OCI-LY1 (cell line): ENCODE measurements at regions not wholly inside any gene's neighbourhood (a gene's known extent, or its start where the extent isn't known, plus 50 kb on each side); places are given as distances from the start of the nearest gene placed in this dataset.

ENCODE experiments used
- CTCF ChIP-seq: fragments of 200-600 bp; sonication (generic), shearing (Covaris generic); IDR thresholded peaks from 2 replicates; pipeline ENCODE4 v1.5.1; 2017; ENCODE audit warnings: mild to moderate bottlenecking, antibody characterized with exemption, low read length, moderate library complexity, mixed read lengths
- EZH2 ChIP-seq: fragments of 200-600 bp; sonication (generic), shearing (Covaris generic); IDR thresholded peaks from 2 replicates; pipeline ENCODE4 v1.8.0; 2017; ENCODE audit warnings: borderline replicate concordance, mixed run types, mild to moderate bottlenecking, antibody characterized with exemption, low read length, moderate library complexity, mixed read lengths

- TF ChIP-seq CTCF, result no peak
- TF ChIP-seq EZH2, result no peak
These were observed 134.9 kb downstream of the TMEM167A start for GRCh38 chr5:82942083-82942881.
